Panc1 (cell line): ENCODE measurements at regions not wholly inside any gene's neighbourhood (a gene's known extent, or its start where the extent isn't known, plus 50 kb on each side); places are given as distances from the start of the nearest gene placed in this dataset.

Experiments
- CTCF ChIP-seq: fragments of 450-650 bp; IDR thresholded peaks from 2 replicates; pipeline ENCODE4 v1.5.1; 2017; ENCODE audit warnings: mild to moderate bottlenecking
- POLR2AphosphoS5 ChIP-seq: IDR thresholded peaks from 2 replicates; pipeline ENCODE4 v1.6.1; 2012; ENCODE audit warnings: mild to moderate bottlenecking, low read depth, low read length, moderate library complexity
- REST ChIP-seq, 2 experiments: IDR thresholded peaks; 2 replicates each; pipeline ENCODE4 v1.6.1; 2011 to 2012; ENCODE audit warnings: low read depth in 2 of 2, control low read depth in 1 of 2, low read length in 1 of 2, mild to moderate bottlenecking in 1 of 2, moderate library complexity in 1 of 2; ENCODE audit not compliant: insufficient read depth in 1 of 2
- SIN3A ChIP-seq: IDR thresholded peaks from 2 replicates; pipeline ENCODE4 v1.6.1; 2012; ENCODE audit warnings: low read depth, mild to moderate bottlenecking, low read length, moderate library complexity, borderline replicate concordance; ENCODE audit not compliant: insufficient read depth

- TF ChIP-seq POLR2AphosphoS5 (no peak), CTCF (no peak), REST (IDR thresholded peaks at IDR 0.05; ENCODE audit: insufficient read depth in 1 of 2, low read depth in 2 of 2, low read length in 1 of 2) (no peak), SIN3A (no peak)
These were observed 834.9 kb downstream of the RPS29 start for GRCh38 chr14:48751293-48751692.
